ENCODE measurements at regions not wholly inside any gene's neighbourhood (a gene's known extent, or its start where the extent isn't known, plus 50 kb on each side); places are given as distances from the start of the nearest gene placed in this dataset.

DNA sequence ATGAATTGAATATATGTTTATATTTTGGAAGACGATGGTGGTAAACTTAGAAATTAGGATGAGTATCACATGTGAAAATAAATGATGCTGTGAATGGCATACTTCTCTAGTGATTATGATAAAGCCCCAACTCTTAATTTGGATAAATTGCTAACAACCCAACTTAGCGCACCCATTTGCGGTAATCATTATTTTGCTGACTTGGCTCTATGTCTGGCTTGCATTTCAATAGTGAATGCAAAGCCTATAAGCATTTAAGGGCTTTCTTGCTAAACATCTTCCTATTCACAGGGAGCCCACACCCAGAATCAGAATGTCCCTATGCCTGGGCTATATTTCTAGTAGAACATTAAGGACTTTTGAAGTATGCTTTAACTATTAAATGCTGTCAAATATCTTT lies 910.7 kb upstream of the FANCL start:
- Histone ChIP-seq H3K27me3 (no peaks in the 10 kb centered on the region), H3K36me3 (no peaks in the 10 kb centered on the region), H3K4me3 (no peak overlapping the region), H3K4me1 (no peaks in the 10 kb centered on the region), H3K9me3 (no peaks in the 10 kb centered on the region), H3K27ac (no peak overlapping the region)
- TF ChIP-seq POLR2A (IDR thresholded peaks at IDR 0.05): no peak
- TF ChIP-seq, protein P1, sequence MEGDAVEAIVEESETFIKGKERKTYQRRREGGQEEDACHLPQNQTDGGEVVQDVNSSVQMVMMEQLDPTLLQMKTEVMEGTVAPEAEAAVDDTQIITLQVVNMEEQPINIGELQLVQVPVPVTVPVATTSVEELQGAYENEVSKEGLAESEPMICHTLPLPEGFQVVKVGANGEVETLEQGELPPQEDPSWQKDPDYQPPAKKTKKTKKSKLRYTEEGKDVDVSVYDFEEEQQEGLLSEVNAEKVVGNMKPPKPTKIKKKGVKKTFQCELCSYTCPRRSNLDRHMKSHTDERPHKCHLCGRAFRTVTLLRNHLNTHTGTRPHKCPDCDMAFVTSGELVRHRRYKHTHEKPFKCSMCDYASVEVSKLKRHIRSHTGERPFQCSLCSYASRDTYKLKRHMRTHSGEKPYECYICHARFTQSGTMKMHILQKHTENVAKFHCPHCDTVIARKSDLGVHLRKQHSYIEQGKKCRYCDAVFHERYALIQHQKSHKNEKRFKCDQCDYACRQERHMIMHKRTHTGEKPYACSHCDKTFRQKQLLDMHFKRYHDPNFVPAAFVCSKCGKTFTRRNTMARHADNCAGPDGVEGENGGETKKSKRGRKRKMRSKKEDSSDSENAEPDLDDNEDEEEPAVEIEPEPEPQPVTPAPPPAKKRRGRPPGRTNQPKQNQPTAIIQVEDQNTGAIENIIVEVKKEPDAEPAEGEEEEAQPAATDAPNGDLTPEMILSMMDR (IDR thresholded peaks at IDR 0.05): no peak
- intact Hi-C loops (cut with DNase I; ENCODE audit: low total_unique reads): no loop called here
- no peak for DNase-seq

DNA sequence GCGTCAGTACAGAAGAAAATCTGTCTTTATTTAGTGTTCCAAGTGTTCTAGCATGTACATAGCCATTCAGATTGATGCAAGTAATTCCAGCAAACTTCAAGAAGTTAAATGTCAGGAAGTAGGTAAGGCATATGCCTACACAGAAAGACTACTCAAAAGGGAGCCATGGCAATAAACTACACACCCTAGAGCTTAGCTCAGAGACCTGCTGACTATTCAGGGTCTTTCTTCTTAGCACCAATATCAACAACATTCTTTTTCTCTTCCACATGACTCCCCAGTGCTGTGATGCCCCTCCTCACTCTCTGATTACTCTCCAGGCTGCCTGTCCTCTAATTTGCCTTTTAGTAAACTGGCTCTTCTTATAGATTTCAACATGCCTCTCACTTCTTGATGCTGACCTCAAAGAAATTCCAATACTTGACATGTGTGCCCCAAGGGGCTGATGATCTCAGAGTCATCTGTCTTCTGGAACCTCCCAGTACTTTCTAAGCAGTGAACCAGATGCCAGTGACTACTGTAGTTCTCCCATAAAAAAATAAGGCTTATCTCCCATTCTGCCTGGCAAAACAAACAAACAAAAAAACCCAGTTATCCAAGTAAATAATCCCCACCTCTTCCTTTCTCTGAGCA lies 909.2 kb upstream of the FANCL start:
- Histone ChIP-seq H3K36me3 (no peaks in the 10 kb centered on the region), H3K27me3 (no peaks in the 10 kb centered on the region), H3K9me3 (no peaks in the 10 kb centered on the region), H3K4me1 (no peaks in the 10 kb centered on the region), H3K4me3 (no peak overlapping the region), H3K27ac (no peak overlapping the region)
- intact Hi-C loops (cut with DNase I; ENCODE audit: low total_unique reads): no loop called here
- TF ChIP-seq POLR2A (IDR thresholded peaks at IDR 0.05): no peak
- TF ChIP-seq, protein P1 (IDR thresholded peaks at IDR 0.05): no peak
- DNase-seq: no peak

DNA sequence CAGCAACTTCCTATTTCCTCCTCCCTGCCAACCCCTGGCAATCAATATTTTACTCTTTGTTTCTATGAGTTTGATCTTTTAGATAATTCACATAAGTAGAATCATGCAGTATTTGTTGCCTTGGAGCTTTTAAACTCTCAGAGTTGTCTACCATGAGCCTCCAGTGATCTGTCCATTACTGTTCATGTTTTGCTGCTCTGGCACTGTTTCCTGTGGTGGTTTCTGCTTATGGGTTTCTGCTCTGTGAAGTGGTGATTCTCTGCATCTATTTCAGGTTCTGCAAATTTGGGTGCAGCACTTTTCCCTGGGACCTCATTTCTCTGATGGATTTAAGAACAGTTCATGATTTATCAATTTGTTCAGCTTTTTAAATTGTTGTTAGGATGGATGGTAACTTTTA lies 908.1 kb upstream of the FANCL start:
- no peak overlapping the region for H3K4me3 ChIP-seq
- intact Hi-C loops (cut with DNase I; ENCODE audit: low total_unique reads): no loop called here
- no peak for DNase-seq
- no peak overlapping the region for H3K27ac ChIP-seq
- H3K27me3 ChIP-seq: no peaks in the 10 kb centered on the region
- no peaks in the 10 kb centered on the region for H3K9me3 ChIP-seq
- no peaks in the 10 kb centered on the region for H3K4me1 ChIP-seq
- H3K36me3 ChIP-seq: no peaks in the 10 kb centered on the region
- TF ChIP-seq POLR2A (IDR thresholded peaks at IDR 0.05): no peak
- TF ChIP-seq, protein P1 (IDR thresholded peaks at IDR 0.05): no peak

- no peak for TF ChIP-seq POLR2A (IDR thresholded peaks at IDR 0.05)
- TF ChIP-seq, protein P1 (IDR thresholded peaks at IDR 0.05): no peak
- no peak for DNase-seq
- Histone ChIP-seq H3K36me3 (no peaks in the 10 kb centered on the region), H3K9me3 (no peaks in the 10 kb centered on the region), H3K4me1 (no peaks in the 10 kb centered on the region), H3K27me3 (no peaks in the 10 kb centered on the region), H3K27ac (no peak overlapping the region), H3K4me3 (no peak overlapping the region)
- intact Hi-C loops (cut with DNase I; ENCODE audit: low total_unique reads): no loop called here
Measured at GRCh38 chr2:59112258-59112657, 871.1 kb upstream of the FANCL start.

- Histone ChIP-seq H3K36me3 (no peaks in the 10 kb centered on the region), H3K4me3 (no peak overlapping the region), H3K9me3 (peaks cover 0 to 4% of the 10 kb centered on the region in 2 donors), H3K27ac (no peak overlapping the region), H3K4me1 (no peaks in the 10 kb centered on the region), H3K27me3 (no peaks in the 10 kb centered on the region)
- no peak for TF ChIP-seq POLR2A (IDR thresholded peaks at IDR 0.05)
- TF ChIP-seq, protein P1 (IDR thresholded peaks at IDR 0.05): no peak
- DNase-seq: no peak
- intact Hi-C loops (cut with DNase I; ENCODE audit: low total_unique reads): no loop called here
Measured at GRCh38 chr2:59096973-59097372, 855.8 kb upstream of the FANCL start.
